K562 (cell line): ENCODE measurements at regions not wholly inside any gene's neighbourhood (a gene's known extent, or its start where the extent isn't known, plus 50 kb on each side); places are given as distances from the start of the nearest gene placed in this dataset.

ENCODE experiments used
- ATAC-seq: fragments of 200-7000 bp; cut with Tn5 transposase; 3 replicates; pipeline ENCODE4 v1.9.1; 2020; ENCODE audit warnings: moderate library complexity
- BruUV-seq: library from RNA; stranded (reverse); fragments of 400-500 nt; replicated peaks from 2 replicates; lab custom pipeline; 2021; lab: Mats Ljungman, UMichigan
- CTCF ChIA-PET: fragments of 300-600 bp; formaldehyde crosslinking; extraction: SDS; loops from one replicate; lab custom pipeline; 2021; ENCODE audit warnings: low intra/inter-chr PET ratio; lab: Yijun Ruan, JAX
- POLR2A ChIA-PET: fragments of 300-600, 350-650 bp; sonication (Branson Sonifier 250); formaldehyde crosslinking; extraction: SDS; loops from one replicate; lab custom pipeline; 2021; ENCODE audit warnings: antibody characterized with exemption, inconsistent platforms; lab: Yijun Ruan, JAX
- DNase-seq, 4 experiments: peaks; one replicate each; pipeline versions ENCODE4 v3.0.0 to v3.0.0-alpha.2; 2011 to 2018; ENCODE audit warnings: low spot score in 3 of 4, mixed read lengths in 3 of 4; ENCODE audit errors: extremely low read depth in 1 of 4
- FAIRE-seq: peaks from 2 replicates; lab custom pipeline; 2011; peaks lifted over from hg19 to GRCh38; lab: Jason Lieb, UNC
- H2AFZ ChIP-seq: 2 replicates; pipeline ENCODE4 v1.6.0; 2011; ENCODE audit warnings: low read depth, low read length, control low read depth, inconsistent platforms
- H3K27ac ChIP-seq: fragments of 200-600 bp; 3 replicates; pipeline ENCODE4 v1.8.0; 2011; ENCODE audit warnings: low read depth, mild to moderate bottlenecking, control low read depth, inconsistent platforms, low read length, moderate library complexity, mixed read lengths; ENCODE audit errors: extremely low read depth
- H3K27me3 ChIP-seq, 2 experiments: fragments of 300-600 bp in 1 of 2; 2 replicates in 1 of 2; 3 replicates in 1 of 2; pipeline versions ENCODE4 v1.6.0 to v1.8.0; 2011; ENCODE audit warnings: inconsistent platforms in 2 of 2, low read length in 2 of 2, mild to moderate bottlenecking in 1 of 2, mixed read lengths in 1 of 2, moderate library complexity in 1 of 2; ENCODE audit not compliant: control insufficient read depth in 2 of 2, insufficient read depth in 2 of 2
- H3K36me3 ChIP-seq: fragments of 300-600 bp; 3 replicates; pipeline ENCODE4 v1.8.0; 2011; ENCODE audit warnings: mild to moderate bottlenecking, low read length, inconsistent platforms; ENCODE audit not compliant: control insufficient read depth, insufficient read depth
- H3K4me1 ChIP-seq, 2 experiments: fragments of 200-600 bp in 1 of 2; replicated peaks in 1 of 2; 2 replicates in 1 of 2; 3 replicates in 1 of 2; pipeline versions ENCODE4 v1.5.1 to v1.8.0; 2011; ENCODE audit warnings: inconsistent platforms in 2 of 2, low read length in 2 of 2, mild to moderate bottlenecking in 1 of 2, mixed read lengths in 1 of 2, moderate library complexity in 1 of 2; ENCODE audit not compliant: control insufficient read depth in 2 of 2, insufficient read depth in 2 of 2
- H3K4me2 ChIP-seq: 2 replicates; pipeline ENCODE4 v1.6.1; 2011; ENCODE audit warnings: low read length, control low read depth, inconsistent platforms, mixed read lengths; ENCODE audit not compliant: insufficient read depth
- H3K4me3 ChIP-seq: fragments of 200-600 bp; sonication (generic), shearing (Covaris generic); 2 replicates; pipeline ENCODE4 v1.5.1; 2016; ENCODE audit warnings: control low read depth, inconsistent platforms
- H3K79me2 ChIP-seq: fragments of 200-600 bp; 3 replicates; pipeline ENCODE4 v1.8.0; 2011; ENCODE audit warnings: low read length, inconsistent platforms; ENCODE audit not compliant: control insufficient read depth, insufficient read depth
- H3K9ac ChIP-seq, 2 experiments: 2 replicates each; pipeline versions ENCODE4 v1.6.0 to v1.6.1; 2011; ENCODE audit warnings: low read depth in 2 of 2, low read length in 2 of 2, control low read depth in 1 of 2, inconsistent platforms in 1 of 2, mild to moderate bottlenecking in 1 of 2, mixed read lengths in 1 of 2; ENCODE audit not compliant: insufficient read depth in 1 of 2
- H3K9me1 ChIP-seq: one replicate; pipeline ENCODE4 v1.6.0; 2011; ENCODE audit warnings: inconsistent platforms, mild to moderate bottlenecking, low read length, moderate library complexity; ENCODE audit not compliant: control insufficient read depth, insufficient read depth
- H3K9me3 ChIP-seq: replicated peaks from 2 replicates; pipeline ENCODE4 v1.5.1; 2011; ENCODE audit warnings: low read depth, low read length, inconsistent platforms; ENCODE audit not compliant: control insufficient read depth, insufficient read depth
- H4K20me1 ChIP-seq: replicated peaks from 2 replicates; pipeline ENCODE4 v1.6.1; 2011; ENCODE audit warnings: low read length, inconsistent platforms, mixed read lengths; ENCODE audit not compliant: control insufficient read depth, insufficient read depth
- ZKSCAN1 ChIP-seq: fragments of 150-350 bp; IDR thresholded peaks from 2 replicates; pipeline ENCODE4 v1.6.1; 2016; ENCODE audit warnings: low read depth, low read length
- WGBS: fragments of 100-300 bp; shearing (Covaris generic); methylation state at CpG from one replicate; pipeline ENCODE4 v1.1.6; 2016; ENCODE audit warnings: low coverage, mixed read lengths; ENCODE audit not compliant: insufficient coverage; ENCODE audit errors: missing lambda C conversion rate; 5-methylcytosine and 5-hydroxymethylcytosine counted together
- in situ Hi-C: fragments of 300-500 bp; cut with MboI; formaldehyde crosslinking; loops from 4 replicates; pipeline ENCODE4 v1.15.0; 2018; ENCODE audit warnings: inconsistent platforms, mixed read lengths
- intact Hi-C: fragments of 100-400 bp; cut with micrococcal nuclease; formaldehyde crosslinking; loops from 2 replicates; pipeline ENCODE4 v1.14.2; 2022
- TF ChIP-seq, protein P1 (sequence below): fragments of 250-450 bp; sonication (Bioruptor Pico); IDR thresholded peaks from 2 replicates; pipeline ENCODE4 v1.5.0; 2021
- TF ChIP-seq, protein P2 (sequence below): sonication (generic); formaldehyde crosslinking; IDR thresholded peaks from 2 replicates; pipeline ENCODE4 v1.8.0; 2022; ENCODE audit warnings: mild to moderate bottlenecking, missing genetic modification reagents

- no TSS peak for BruUV-seq
Observed at GRCh38 chr3:126266850-126267168, 86.4 kb upstream of the ALDH1L1 start.

More at GRCh38 chr3:126266850-126267168, 86.4 kb upstream of the ALDH1L1 start:
- in situ Hi-C loops, result no loop called here
- H3K4me1 ChIP-seq, result peaks cover 0 to 9% of the 10 kb centered on the region in 2 experiments; a peak in 2 of 5 replicates
- no peak overlapping the region for H3K27ac ChIP-seq
- no peaks in the 10 kb centered on the region for H4K20me1 ChIP-seq
- 0% methylated on average over 5 of the region's 8 CpGs for WGBS
- POLR2A ChIA-PET, result no interaction called here
- H3K9me1 ChIP-seq, result no peaks in the 10 kb centered on the region
- CTCF ChIA-PET, result no interaction called here
- no peaks in the 10 kb centered on the region for H3K36me3 ChIP-seq
- H3K4me2 ChIP-seq, result no peak overlapping the region
- no peak for ATAC-seq
- peaks cover 5 to 44% of the 10 kb centered on the region in 2 experiments; a peak in 4 of 5 replicates for H3K27me3 ChIP-seq
- no peak overlapping the region for H3K4me3 ChIP-seq
- H2AFZ ChIP-seq, result no peak overlapping the region
- no peak overlapping the region for H3K9ac ChIP-seq
- no peaks in the 10 kb centered on the region for H3K9me3 ChIP-seq
- peak; percentile 69 for TF ChIP-seq ZKSCAN1
- TF ChIP-seq, protein P1, sequence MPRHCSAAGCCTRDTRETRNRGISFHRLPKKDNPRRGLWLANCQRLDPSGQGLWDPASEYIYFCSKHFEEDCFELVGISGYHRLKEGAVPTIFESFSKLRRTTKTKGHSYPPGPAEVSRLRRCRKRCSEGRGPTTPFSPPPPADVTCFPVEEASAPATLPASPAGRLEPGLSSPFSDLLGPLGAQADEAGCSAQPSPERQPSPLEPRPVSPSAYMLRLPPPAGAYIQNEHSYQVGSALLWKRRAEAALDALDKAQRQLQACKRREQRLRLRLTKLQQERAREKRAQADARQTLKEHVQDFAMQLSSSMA (CRISPR knock-in tag), result no peak
- TF ChIP-seq, protein P2, sequence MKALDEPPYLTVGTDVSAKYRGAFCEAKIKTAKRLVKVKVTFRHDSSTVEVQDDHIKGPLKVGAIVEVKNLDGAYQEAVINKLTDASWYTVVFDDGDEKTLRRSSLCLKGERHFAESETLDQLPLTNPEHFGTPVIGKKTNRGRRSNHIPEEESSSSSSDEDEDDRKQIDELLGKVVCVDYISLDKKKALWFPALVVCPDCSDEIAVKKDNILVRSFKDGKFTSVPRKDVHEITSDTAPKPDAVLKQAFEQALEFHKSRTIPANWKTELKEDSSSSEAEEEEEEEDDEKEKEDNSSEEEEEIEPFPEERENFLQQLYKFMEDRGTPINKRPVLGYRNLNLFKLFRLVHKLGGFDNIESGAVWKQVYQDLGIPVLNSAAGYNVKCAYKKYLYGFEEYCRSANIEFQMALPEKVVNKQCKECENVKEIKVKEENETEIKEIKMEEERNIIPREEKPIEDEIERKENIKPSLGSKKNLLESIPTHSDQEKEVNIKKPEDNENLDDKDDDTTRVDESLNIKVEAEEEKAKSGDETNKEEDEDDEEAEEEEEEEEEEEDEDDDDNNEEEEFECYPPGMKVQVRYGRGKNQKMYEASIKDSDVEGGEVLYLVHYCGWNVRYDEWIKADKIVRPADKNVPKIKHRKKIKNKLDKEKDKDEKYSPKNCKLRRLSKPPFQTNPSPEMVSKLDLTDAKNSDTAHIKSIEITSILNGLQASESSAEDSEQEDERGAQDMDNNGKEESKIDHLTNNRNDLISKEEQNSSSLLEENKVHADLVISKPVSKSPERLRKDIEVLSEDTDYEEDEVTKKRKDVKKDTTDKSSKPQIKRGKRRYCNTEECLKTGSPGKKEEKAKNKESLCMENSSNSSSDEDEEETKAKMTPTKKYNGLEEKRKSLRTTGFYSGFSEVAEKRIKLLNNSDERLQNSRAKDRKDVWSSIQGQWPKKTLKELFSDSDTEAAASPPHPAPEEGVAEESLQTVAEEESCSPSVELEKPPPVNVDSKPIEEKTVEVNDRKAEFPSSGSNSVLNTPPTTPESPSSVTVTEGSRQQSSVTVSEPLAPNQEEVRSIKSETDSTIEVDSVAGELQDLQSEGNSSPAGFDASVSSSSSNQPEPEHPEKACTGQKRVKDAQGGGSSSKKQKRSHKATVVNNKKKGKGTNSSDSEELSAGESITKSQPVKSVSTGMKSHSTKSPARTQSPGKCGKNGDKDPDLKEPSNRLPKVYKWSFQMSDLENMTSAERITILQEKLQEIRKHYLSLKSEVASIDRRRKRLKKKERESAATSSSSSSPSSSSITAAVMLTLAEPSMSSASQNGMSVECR (CRISPR knock-in tag), result no peak
- H3K79me2 ChIP-seq, result no peaks in the 10 kb centered on the region
- intact Hi-C loops, result no loop called here
- DNase-seq, result no peak
- FAIRE-seq, result no peak
